Inferior parietal cortex (tissue), 1 donor: ENCODE measurements at regions not wholly inside any gene's neighbourhood (a gene's known extent, or its start where the extent isn't known, plus 50 kb on each side); places are given as distances from the start of the nearest gene placed in this dataset.

ENCODE experiments used
- DNase-seq: peaks from one replicate; pipeline ENCODE4 v3.0.0-alpha.2; 2016; ENCODE audit errors: extremely low spot score

DNA sequence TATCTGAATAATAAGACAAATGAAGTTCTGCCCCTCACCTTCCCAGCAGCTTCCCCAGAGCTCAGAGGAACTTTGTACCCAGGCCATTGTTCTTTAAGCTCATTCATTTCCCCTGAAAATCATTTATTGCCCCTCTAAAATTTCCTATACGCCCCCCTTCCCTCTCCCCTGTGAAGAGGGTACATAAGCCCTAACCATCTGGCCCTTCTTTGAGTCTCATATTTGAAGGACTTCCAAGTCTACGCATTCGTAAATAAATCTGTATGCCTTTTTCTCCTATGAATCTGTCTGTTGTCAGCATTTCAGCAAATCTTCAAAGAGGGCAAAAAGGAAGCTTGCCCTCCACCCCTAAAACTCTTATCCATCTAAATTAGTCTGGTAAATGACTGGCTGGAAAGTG, 73.1 kb upstream of the DST start:
- DNase-seq = no peak

DNA sequence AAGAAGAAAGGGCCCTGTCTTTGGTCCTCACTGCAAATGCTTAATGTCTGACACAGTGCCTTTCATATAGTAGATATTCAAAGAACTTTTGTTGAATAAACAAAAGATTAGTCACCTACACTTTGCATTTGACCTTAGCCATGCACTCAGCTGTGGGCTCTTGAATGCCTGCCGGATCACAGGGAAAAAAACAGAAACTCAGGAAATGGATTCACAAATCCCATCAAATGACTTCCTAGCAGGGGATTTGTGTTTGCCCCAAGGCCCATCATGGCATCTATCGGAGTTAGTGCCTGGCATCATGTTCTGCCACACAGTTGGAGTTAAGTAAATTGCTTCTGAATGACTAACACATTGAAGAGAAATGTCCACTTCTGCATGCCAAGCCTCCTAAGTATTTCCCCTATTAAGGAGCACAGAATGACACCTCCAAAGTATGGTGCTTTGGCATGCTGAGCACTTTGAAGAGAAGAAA, 72.3 kb upstream of the DST start:
- DNase-seq = no peak

DNA sequence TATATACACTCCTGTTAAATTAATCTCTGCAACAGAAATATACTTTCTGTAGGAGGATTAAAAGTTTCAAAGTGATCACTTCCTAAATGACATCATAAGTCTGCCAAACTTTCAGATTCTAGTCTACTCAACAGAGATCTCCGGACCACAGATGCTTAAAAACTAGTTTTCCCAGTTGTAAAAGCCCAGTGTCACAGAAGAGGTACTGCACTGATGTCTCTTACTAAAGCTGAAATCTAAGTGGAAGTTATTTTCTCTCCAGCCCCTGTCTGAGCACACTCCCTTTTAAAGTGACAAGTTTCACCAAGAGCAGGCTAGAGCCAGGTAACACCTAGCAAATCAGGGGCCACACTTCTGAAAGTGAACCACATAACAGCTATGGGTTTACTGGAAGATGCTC, 71.6 kb upstream of the DST start:
- DNase-seq = no peak

DNA sequence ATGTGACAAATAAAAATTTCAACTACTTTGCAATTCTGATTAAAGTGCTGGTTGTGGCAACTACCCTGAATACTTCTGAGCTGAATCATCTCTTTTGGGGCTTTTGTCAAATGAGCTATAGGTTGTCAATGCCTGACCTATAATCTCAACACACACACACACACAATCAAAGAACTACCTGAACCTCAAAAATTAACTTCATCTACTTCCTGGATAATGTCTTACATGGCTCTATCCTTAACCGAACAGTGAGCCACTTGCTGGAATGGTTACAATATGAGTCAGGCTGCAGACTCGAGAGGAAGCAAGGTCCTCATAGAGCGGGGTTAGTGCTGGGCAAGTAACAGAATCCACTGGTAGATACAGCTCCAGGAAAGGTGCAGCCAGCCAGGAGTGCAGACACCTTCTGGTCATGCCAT, 70.6 kb upstream of the DST start:
- DNase-seq = no peak

DNA sequence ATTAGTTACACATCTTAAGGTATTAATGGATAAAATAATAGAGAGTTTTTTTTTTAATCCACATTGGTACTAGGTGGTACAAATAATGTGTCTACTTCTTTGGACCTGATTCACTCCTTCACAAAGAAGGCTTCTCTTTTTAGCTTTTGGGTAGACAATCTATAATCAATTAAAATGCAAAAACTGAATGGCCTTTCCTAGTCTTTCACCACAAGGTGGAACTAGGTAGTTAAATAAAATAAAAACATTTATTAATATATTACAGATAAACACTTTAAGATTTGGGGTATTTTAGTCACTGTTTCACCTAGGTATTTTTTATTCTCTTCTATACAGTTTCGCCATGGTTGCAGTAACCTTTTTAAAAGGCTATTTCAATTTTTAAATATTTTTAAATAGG, 68.3 kb upstream of the DST start:
- DNase-seq = no peak

DNA sequence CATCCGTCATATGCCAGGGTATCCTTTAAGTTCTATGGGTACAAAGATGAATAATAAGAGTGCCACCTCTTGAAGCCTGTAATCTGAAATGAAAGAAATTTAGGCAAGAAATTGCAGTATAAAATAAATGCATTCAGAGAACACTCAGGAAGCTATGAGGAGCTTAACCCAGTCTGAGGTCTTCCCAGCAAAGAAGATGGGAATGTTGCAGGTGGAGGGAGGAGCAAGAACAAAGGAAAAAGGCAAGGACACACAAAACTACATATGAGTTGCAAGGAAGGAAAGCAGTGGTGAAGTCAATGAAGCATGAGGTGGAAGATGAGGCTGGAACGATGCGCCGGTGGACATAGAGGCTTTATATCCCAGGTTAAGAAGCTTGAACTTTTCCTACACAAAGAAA, 67.0 kb upstream of the DST start:
- no peak for DNase-seq

GRCh38 chr6:56708810-56709597, 66.3 kb upstream of the DST start:
- DNase-seq = peak; percentile 87

GRCh38 chr6:56706981-56707726, 64.5 kb upstream of the DST start:
- no peak for DNase-seq

DNA sequence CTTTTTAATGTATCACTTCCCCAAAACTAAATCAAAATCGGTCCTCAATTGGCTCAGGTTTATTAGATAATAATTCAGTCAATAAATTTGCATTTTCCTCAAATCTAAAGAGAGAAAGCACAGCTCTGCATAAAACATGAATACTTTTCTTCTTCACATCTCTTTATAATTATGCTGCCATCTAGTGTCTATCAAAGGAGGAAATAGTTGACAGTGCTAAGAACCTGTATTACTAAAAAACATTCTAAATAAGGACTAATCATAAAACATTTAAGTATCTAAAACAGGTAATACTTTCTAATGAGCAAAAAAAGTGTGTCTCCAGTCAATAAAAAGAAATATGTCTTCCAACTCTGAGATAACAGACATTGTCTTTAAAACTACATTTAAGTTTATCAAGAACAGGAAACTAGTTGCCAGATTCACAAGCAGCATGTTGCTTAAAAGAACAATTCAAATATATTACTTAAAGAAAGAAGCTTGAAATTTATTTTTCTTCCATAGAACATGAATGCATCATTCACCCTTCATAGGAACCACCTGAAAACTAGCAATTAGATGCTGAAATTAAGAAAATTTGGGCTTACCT, 56.5 kb upstream of the DST start:
- DNase-seq = peak; percentile 75

DNA sequence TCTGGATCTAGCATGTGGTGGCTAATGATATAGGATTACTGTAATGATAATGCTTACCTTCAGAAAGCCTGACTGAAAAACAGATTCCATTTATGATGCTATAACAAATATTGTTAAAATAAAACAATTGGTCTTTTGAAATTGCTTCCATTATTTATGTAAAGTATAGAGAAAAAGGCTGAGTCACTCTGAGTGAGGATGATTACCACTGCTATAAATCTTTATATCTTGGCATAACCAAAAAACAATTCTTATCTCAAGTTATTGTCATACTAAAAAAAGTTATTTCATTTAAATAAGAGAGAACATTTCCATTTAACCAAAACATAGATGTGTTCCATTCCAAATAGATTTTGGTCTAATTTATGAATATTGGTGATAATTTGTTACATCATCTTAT, 53.0 kb upstream of the DST start:
- DNase-seq = no peak

DNA sequence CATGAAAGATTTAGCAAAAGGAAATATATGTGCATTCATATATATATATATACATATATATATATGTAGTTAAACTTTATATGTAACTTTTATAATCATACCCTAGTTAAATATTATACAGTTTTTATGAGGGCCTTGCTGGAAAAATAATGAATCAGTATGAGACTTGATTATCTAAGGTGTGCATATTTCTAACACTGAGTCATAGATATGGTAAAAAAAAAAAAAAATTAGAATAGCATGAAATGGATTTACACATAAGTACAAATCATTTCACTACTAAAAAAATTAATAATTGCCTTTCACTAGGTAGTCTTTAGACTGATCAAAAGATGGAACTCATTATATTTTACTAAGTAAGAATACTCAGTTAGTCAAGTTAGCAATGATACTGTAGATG, 51.3 kb upstream of the DST start:
- no peak for DNase-seq

- DNase-seq = peak; percentile 77
Measured at GRCh38 chr6:56693246-56693607, 50.5 kb upstream of the DST start.

GRCh38 chr6:56692523-56693245, 50.0 kb upstream of the DST start:
- no peak for DNase-seq
